ENCODE measurements at regions not wholly inside any gene's neighbourhood (a gene's known extent, or its start where the extent isn't known, plus 50 kb on each side); places are given as distances from the start of the nearest gene placed in this dataset.

- TF ChIP-seq CTCF (IDR thresholded peaks at IDR 0.05) (no peak), POLR2A (IDR thresholded peaks at IDR 0.05) (no peak), POLR2AphosphoS5 (IDR thresholded peaks at IDR 0.05) (no peak)
Observed at GRCh38 chr6:92608751-92609150, 810.6 kb downstream of the EPHA7 start.

Data from upper lobe of left lung (tissue), 4 donors.